ENCODE measurements at regions not wholly inside any gene's neighbourhood (a gene's known extent, or its start where the extent isn't known, plus 50 kb on each side); places are given as distances from the start of the nearest gene placed in this dataset.

DNA sequence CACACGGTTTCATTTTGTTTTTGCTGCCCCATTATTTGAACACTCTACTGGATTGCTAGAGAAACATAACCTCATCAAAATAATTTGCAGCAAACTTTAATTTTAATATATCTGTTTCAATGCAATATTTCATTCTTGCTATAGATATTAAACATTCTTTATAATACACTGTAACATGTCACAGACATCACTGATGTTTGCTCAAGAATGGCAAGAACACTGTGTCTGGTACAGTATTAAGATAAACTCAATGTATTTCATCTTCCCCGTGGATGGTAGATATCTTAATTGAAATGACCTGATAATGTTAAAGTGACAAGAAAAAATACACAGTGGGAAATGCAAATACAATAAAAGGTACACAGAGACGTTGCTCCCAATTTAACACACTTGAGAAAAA lies 86.0 kb downstream of the PTCHD4 start (continued):
- TF ChIP-seq, protein P1, sequence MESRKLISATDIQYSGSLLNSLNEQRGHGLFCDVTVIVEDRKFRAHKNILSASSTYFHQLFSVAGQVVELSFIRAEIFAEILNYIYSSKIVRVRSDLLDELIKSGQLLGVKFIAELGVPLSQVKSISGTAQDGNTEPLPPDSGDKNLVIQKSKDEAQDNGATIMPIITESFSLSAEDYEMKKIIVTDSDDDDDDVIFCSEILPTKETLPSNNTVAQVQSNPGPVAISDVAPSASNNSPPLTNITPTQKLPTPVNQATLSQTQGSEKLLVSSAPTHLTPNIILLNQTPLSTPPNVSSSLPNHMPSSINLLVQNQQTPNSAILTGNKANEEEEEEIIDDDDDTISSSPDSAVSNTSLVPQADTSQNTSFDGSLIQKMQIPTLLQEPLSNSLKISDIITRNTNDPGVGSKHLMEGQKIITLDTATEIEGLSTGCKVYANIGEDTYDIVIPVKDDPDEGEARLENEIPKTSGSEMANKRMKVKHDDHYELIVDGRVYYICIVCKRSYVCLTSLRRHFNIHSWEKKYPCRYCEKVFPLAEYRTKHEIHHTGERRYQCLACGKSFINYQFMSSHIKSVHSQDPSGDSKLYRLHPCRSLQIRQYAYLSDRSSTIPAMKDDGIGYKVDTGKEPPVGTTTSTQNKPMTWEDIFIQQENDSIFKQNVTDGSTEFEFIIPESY (IDR thresholded peaks at IDR 0.05; ENCODE audit: borderline replicate concordance, low read depth): no peak

DNA sequence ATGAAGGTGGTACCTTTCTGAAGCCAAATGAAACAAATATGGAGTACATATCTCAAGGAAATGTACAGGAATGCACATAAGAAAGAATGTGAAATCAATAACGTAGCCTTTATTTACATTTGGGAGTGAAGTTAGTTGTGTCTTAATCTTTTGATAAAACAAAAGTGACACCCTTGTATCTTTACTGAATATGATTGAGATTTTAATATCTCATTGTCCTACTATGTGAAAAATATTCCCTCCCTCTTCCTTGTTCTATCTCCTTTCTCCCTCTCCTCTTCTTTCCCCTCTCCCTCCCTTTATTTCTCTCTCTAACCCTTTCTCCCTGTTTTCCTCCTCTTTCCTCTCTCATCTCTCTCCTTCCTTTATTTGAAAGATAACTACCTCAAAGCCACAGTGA lies 89.1 kb downstream of the PTCHD4 start:
- no peaks in the 10 kb centered on the region; a peak in 1 of 4 replicates for H3K4me1 ChIP-seq (ENCODE audit: control insufficient read depth in 1 of 2, insufficient read depth in 2 of 2, low read depth in 1 of 2, low read length in 1 of 2)
- no peak overlapping the region for H3K4me3 ChIP-seq (ENCODE audit: low read depth in 2 of 2, low read length in 1 of 2)
- WGBS (ENCODE audit: low lambda C conversion rate): 20% methylated on average over 1 of the region's 1 CpG
- no peaks in the 10 kb centered on the region for H3F3A ChIP-seq (replicated peaks; ENCODE audit: insufficient read depth)
- H3K27me3 ChIP-seq (ENCODE audit: insufficient read depth): no peaks in the 10 kb centered on the region
- H3K27ac ChIP-seq (ENCODE audit: low read depth in 2 of 2, low read length in 1 of 2): no peak overlapping the region
- H4K20me1 ChIP-seq (ENCODE audit: insufficient read depth): no peaks in the 10 kb centered on the region
- CTCF ChIA-PET: no interaction called here
- H3K9me2 ChIP-seq: no peaks in the 10 kb centered on the region
- no peaks in the 10 kb centered on the region for H3K9me3 ChIP-seq
- DNase-seq: no peak
- no peak overlapping the region for H2AFZ ChIP-seq (ENCODE audit: low read depth)
- H3K4me2 ChIP-seq: no peak overlapping the region
- no peak overlapping the region for H3K9ac ChIP-seq
- no peaks in the 10 kb centered on the region for H3K36me3 ChIP-seq (replicated peaks in 1 of 2; ENCODE audit: control insufficient read depth in 1 of 2, insufficient read depth in 2 of 2, low read length in 1 of 2)
- TF ChIP-seq TCF12 (IDR thresholded peaks at IDR 0.05) (no peak), NFIC (IDR thresholded peaks at IDR 0.05; ENCODE audit: borderline replicate concordance) (no peak), RCOR1 (IDR thresholded peaks at IDR 0.05; ENCODE audit: low read length) (no peak), RAD21 (IDR thresholded peaks at IDR 0.05; ENCODE audit: low read length) (no peak), GATA2 (CRISPR knock-in tag; IDR thresholded peaks at IDR 0.05) (no peak)
- TF ChIP-seq, protein P2, sequence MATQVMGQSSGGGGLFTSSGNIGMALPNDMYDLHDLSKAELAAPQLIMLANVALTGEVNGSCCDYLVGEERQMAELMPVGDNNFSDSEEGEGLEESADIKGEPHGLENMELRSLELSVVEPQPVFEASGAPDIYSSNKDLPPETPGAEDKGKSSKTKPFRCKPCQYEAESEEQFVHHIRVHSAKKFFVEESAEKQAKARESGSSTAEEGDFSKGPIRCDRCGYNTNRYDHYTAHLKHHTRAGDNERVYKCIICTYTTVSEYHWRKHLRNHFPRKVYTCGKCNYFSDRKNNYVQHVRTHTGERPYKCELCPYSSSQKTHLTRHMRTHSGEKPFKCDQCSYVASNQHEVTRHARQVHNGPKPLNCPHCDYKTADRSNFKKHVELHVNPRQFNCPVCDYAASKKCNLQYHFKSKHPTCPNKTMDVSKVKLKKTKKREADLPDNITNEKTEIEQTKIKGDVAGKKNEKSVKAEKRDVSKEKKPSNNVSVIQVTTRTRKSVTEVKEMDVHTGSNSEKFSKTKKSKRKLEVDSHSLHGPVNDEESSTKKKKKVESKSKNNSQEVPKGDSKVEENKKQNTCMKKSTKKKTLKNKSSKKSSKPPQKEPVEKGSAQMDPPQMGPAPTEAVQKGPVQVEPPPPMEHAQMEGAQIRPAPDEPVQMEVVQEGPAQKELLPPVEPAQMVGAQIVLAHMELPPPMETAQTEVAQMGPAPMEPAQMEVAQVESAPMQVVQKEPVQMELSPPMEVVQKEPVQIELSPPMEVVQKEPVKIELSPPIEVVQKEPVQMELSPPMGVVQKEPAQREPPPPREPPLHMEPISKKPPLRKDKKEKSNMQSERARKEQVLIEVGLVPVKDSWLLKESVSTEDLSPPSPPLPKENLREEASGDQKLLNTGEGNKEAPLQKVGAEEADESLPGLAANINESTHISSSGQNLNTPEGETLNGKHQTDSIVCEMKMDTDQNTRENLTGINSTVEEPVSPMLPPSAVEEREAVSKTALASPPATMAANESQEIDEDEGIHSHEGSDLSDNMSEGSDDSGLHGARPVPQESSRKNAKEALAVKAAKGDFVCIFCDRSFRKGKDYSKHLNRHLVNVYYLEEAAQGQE (IDR thresholded peaks at IDR 0.05; ENCODE audit: low read depth, low read length): no peak
- no peaks in the 10 kb centered on the region for H3K79me2 ChIP-seq (ENCODE audit: insufficient read depth)
- POLR2A ChIA-PET: no interaction called here

DNA sequence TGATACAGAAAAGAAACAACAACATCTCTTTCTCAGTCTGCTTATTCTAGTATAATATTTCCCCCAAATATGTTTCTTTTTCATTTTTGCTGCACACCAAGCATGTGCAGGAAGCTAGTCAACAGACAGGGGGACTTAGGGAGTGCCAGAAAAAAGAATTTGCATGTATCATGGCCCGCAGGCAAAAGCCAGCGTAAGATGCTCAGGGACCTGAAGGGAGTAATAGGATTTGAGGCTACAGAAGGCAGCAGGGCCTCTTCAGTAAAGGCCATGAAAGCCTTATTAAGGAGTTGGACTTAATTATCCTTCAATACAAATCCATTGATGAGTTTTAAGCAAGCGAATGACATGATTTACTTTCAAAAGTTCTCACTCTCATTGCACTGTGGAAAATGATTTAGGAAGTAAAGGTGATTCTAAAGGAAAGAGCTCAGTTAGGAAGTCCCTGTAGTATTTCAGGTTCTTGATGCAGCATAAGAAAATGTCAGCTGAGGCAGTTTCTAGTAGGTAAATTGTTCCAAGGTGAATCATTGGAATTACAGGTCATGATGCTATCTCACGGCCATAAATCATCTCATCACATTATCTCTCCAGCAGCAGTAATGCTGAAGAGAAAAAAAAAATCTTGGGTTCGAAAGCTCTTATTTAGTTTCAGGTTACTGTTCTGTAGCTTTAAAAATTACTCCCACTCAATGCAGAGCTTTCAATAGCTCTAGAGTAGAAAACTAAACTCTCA lies 94.8 kb downstream of the PTCHD4 start:
- ChIA-PET CTCF (no interaction called here), POLR2A (no interaction called here)
- no peaks in the 10 kb centered on the region for H3K36me3 ChIP-seq (replicated peaks in 1 of 2; ENCODE audit: control insufficient read depth in 1 of 2, insufficient read depth in 2 of 2, low read length in 1 of 2)
- no peak overlapping the region for H3K4me3 ChIP-seq (ENCODE audit: low read depth in 2 of 2, low read length in 1 of 2)
- no peaks in the 10 kb centered on the region; a peak in 1 of 4 replicates for H3K4me1 ChIP-seq (ENCODE audit: control insufficient read depth in 1 of 2, insufficient read depth in 2 of 2, low read depth in 1 of 2, low read length in 1 of 2)
- H3K9me3 ChIP-seq: no peaks in the 10 kb centered on the region
- no peak overlapping the region for H2AFZ ChIP-seq (ENCODE audit: low read depth)
- no peaks in the 10 kb centered on the region for H3K27me3 ChIP-seq (ENCODE audit: insufficient read depth)
- WGBS (ENCODE audit: low lambda C conversion rate): 24% methylated on average over 5 of the region's 5 CpGs
- no peaks in the 10 kb centered on the region for H4K20me1 ChIP-seq (ENCODE audit: insufficient read depth)
- no peak overlapping the region for H3K27ac ChIP-seq (ENCODE audit: low read depth in 2 of 2, low read length in 1 of 2)
- DNase-seq: no peak
- H3K4me2 ChIP-seq: no peak overlapping the region
- H3K9ac ChIP-seq: no peak overlapping the region
- TF ChIP-seq, protein P3, sequence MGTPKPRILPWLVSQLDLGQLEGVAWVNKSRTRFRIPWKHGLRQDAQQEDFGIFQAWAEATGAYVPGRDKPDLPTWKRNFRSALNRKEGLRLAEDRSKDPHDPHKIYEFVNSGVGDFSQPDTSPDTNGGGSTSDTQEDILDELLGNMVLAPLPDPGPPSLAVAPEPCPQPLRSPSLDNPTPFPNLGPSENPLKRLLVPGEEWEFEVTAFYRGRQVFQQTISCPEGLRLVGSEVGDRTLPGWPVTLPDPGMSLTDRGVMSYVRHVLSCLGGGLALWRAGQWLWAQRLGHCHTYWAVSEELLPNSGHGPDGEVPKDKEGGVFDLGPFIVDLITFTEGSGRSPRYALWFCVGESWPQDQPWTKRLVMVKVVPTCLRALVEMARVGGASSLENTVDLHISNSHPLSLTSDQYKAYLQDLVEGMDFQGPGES (IDR thresholded peaks at IDR 0.05; ENCODE audit: low read depth, low read length): no peak
- no peak for TF ChIP-seq SIN3A (IDR thresholded peaks at IDR 0.05; ENCODE audit: borderline replicate concordance, low read depth, low read length)
- peak; percentile 25; the same call in 1 of the 2 replicates for TF ChIP-seq JUND (IDR thresholded peaks at IDR 0.05)
- 0 out of 2 replicates have a peak, but pooled peaks have one; percentile 5 for TF ChIP-seq TCF12 (IDR thresholded peaks at IDR 0.05)
- TF ChIP-seq NRF1 (IDR thresholded peaks at IDR 0.05; ENCODE audit: low read depth, low read length): no peak
- TF ChIP-seq EZH2phosphoT487 (IDR thresholded peaks at IDR 0.05; ENCODE audit: borderline replicate concordance, low read depth): no peak
- TF ChIP-seq CHD2 (IDR thresholded peaks at IDR 0.05; ENCODE audit: low read length, partially characterized antibody): no peak
- TF ChIP-seq, protein P4, sequence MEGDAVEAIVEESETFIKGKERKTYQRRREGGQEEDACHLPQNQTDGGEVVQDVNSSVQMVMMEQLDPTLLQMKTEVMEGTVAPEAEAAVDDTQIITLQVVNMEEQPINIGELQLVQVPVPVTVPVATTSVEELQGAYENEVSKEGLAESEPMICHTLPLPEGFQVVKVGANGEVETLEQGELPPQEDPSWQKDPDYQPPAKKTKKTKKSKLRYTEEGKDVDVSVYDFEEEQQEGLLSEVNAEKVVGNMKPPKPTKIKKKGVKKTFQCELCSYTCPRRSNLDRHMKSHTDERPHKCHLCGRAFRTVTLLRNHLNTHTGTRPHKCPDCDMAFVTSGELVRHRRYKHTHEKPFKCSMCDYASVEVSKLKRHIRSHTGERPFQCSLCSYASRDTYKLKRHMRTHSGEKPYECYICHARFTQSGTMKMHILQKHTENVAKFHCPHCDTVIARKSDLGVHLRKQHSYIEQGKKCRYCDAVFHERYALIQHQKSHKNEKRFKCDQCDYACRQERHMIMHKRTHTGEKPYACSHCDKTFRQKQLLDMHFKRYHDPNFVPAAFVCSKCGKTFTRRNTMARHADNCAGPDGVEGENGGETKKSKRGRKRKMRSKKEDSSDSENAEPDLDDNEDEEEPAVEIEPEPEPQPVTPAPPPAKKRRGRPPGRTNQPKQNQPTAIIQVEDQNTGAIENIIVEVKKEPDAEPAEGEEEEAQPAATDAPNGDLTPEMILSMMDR (IDR thresholded peaks at IDR 0.05): no peak
- TF ChIP-seq, protein P5, sequence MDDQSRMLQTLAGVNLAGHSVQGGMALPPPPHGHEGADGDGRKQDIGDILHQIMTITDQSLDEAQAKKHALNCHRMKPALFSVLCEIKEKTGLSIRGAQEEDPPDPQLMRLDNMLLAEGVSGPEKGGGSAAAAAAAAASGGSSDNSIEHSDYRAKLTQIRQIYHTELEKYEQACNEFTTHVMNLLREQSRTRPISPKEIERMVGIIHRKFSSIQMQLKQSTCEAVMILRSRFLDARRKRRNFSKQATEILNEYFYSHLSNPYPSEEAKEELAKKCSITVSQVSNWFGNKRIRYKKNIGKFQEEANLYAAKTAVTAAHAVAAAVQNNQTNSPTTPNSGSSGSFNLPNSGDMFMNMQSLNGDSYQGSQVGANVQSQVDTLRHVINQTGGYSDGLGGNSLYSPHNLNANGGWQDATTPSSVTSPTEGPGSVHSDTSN (IDR thresholded peaks at IDR 0.05): no peak
- no peak for TF ChIP-seq MXI1 (IDR thresholded peaks at IDR 0.05; ENCODE audit: low read depth, low read length)
- H3K9me2 ChIP-seq: no peaks in the 10 kb centered on the region
- no peaks in the 10 kb centered on the region for H3K79me2 ChIP-seq (ENCODE audit: insufficient read depth)
- no peaks in the 10 kb centered on the region for H3F3A ChIP-seq (replicated peaks; ENCODE audit: insufficient read depth)

All from SK-N-SH (cell line).